ENCODE measurements at regions not wholly inside any gene's neighbourhood (a gene's known extent, or its start where the extent isn't known, plus 50 kb on each side); places are given as distances from the start of the nearest gene placed in this dataset.

GRCh38 chr12:127237151-127237550 is 1029.8 kb upstream of the TMEM132C start:
- Histone ChIP-seq H3K4me3 (no peak overlapping the region), H4K20me1 (ENCODE audit: control insufficient read depth, insufficient read depth) (no peaks in the 10 kb centered on the region), H3K27me3 (replicated peaks in 1 of 2; ENCODE audit: control insufficient read depth in 2 of 2, insufficient read depth in 2 of 2, low read length in 1 of 2) (no peaks in the 10 kb centered on the region), H3K9ac (ENCODE audit: control insufficient read depth, insufficient read depth, low read length) (no peak overlapping the region), H3K4me2 (ENCODE audit: control insufficient read depth, insufficient read depth) (no peak overlapping the region), H2AFZ (ENCODE audit: control insufficient read depth, low read depth, low read length) (no peak overlapping the region), H3K9me3 (replicated peaks; ENCODE audit: control insufficient read depth, insufficient read depth, low read length) (no peaks in the 10 kb centered on the region; the same call in 2 of the 3 replicates), H3K79me2 (ENCODE audit: control insufficient read depth, insufficient read depth, low read length) (no peaks in the 10 kb centered on the region), H3K36me3 (ENCODE audit: control insufficient read depth in 2 of 2, insufficient read depth in 2 of 2, low read length in 1 of 2) (no peaks in the 10 kb centered on the region), H3K4me1 (ENCODE audit: control insufficient read depth, insufficient read depth, low read length) (no peaks in the 10 kb centered on the region), H3K27ac (ENCODE audit: control insufficient read depth, insufficient read depth) (no peak overlapping the region)
- intact Hi-C loops (cut with micrococcal nuclease; ENCODE audit: unreplicated experiment) (no loop called here), in situ Hi-C loops (cut with MboI) (no loop called here)
- FAIRE-seq = no peak
- TF ChIP-seq NR2C2 (IDR thresholded peaks at IDR 0.05; ENCODE audit: borderline replicate concordance, control insufficient read depth, insufficient read length, low read depth) (no peak), ZBTB11 (CRISPR knock-in tag; IDR thresholded peaks at IDR 0.05) (no peak)
- ATAC-seq = no peak
- SMC1A ChIA-PET (ENCODE audit: uncharacterized antibody, unreplicated experiment) = no interaction called here
- DNase-seq (ENCODE audit: low read depth, low spot score) = no peak
- CTCF ChIA-PET = no interaction called here
- BruUV-seq (replicated peaks) = no TSS peak
- POLR2A ChIA-PET = no interaction called here
- WGBS (ENCODE audit: insufficient coverage, insufficient replicate concordance, low lambda C conversion rate, missing lambda C conversion rate) = 56% methylated on average over 9 of the region's 9 CpGs
- RAD21 ChIA-PET (ENCODE audit: unreplicated experiment) = no interaction called here

- Histone ChIP-seq H3K9ac (ENCODE audit: control insufficient read depth, insufficient read depth, low read length) (no peak overlapping the region), H3K4me2 (ENCODE audit: control insufficient read depth, insufficient read depth) (no peak overlapping the region), H3K27me3 (replicated peaks in 1 of 2; ENCODE audit: control insufficient read depth in 2 of 2, insufficient read depth in 2 of 2, low read length in 1 of 2) (no peaks in the 10 kb centered on the region), H3K27ac (ENCODE audit: control insufficient read depth, insufficient read depth) (no peak overlapping the region), H3K36me3 (ENCODE audit: control insufficient read depth in 2 of 2, insufficient read depth in 2 of 2, low read length in 1 of 2) (no peaks in the 10 kb centered on the region), H3K4me3 (no peak overlapping the region), H4K20me1 (ENCODE audit: control insufficient read depth, insufficient read depth) (no peaks in the 10 kb centered on the region), H3K79me2 (ENCODE audit: control insufficient read depth, insufficient read depth, low read length) (no peaks in the 10 kb centered on the region), H2AFZ (ENCODE audit: control insufficient read depth, low read depth, low read length) (no peak overlapping the region), H3K9me3 (replicated peaks; ENCODE audit: control insufficient read depth, insufficient read depth, low read length) (no peaks in the 10 kb centered on the region; the same call in 2 of the 3 replicates), H3K4me1 (ENCODE audit: control insufficient read depth, insufficient read depth, low read length) (no peaks in the 10 kb centered on the region)
- ChIA-PET CTCF (no interaction called here), POLR2A (no interaction called here), RAD21 (ENCODE audit: unreplicated experiment) (no interaction called here), SMC1A (ENCODE audit: uncharacterized antibody, unreplicated experiment) (no interaction called here)
- intact Hi-C loops (cut with micrococcal nuclease; ENCODE audit: unreplicated experiment) (no loop called here), in situ Hi-C loops (cut with MboI) (no loop called here)
- ATAC-seq (no peak), FAIRE-seq (no peak), DNase-seq (ENCODE audit: low read depth, low spot score) (no peak)
- BruUV-seq (replicated peaks) = no TSS peak
- WGBS (ENCODE audit: insufficient coverage, insufficient replicate concordance, low lambda C conversion rate, missing lambda C conversion rate) = 53% methylated on average over 4 of the region's 4 CpGs
- TF ChIP-seq ZNF622 (IDR thresholded peaks at IDR 0.05) (no peak), SREBF1 (IDR thresholded peaks at IDR 0.05; ENCODE audit: low read length) (no peak), GABPA (IDR thresholded peaks at IDR 0.05; ENCODE audit: low read depth) (no peak), HDAC6 (IDR thresholded peaks at IDR 0.05; ENCODE audit: unreplicated experiment) (no peak), BCL3 (IDR thresholded peaks at IDR 0.05; ENCODE audit: borderline replicate concordance, insufficient read depth, low read depth, low read length, poor library complexity, severe bottlenecking) (no peak), NFYA (IDR thresholded peaks at IDR 0.05; ENCODE audit: borderline replicate concordance, low read depth, low read length) (no peak), ZBTB4 (CRISPR knock-in tag; IDR thresholded peaks at IDR 0.05) (no peak)
These were observed 1028.9 kb upstream of the TMEM132C start for GRCh38 chr12:127238107-127238506.
